ENCODE measurements at regions not wholly inside any gene's neighbourhood (a gene's known extent, or its start where the extent isn't known, plus 50 kb on each side); places are given as distances from the start of the nearest gene placed in this dataset.

- ATAC-seq (no peak), DNase-seq (no peak)
- Mint-ChIP-seq H3K27me3 (no peaks in the 10 kb centered on the region), H3K4me1 (no peaks in the 10 kb centered on the region), H3K4me3 (no peak overlapping the region), H3K27ac (no peak overlapping the region), H3K36me3 (ENCODE audit: low read depth) (no peaks in the 10 kb centered on the region)
- no peaks in the 10 kb centered on the region for H3K9me3 ChIP-seq (ENCODE audit: control insufficient read depth, low read length, poor library complexity, severe bottlenecking)
Measured at GRCh38 chr4:44845993-44846392, 119.6 kb upstream of the GNPDA2 start.

GRCh38 chr4:44845309-44845708 is 119.0 kb upstream of the GNPDA2 start:
- DNase-seq (no peak), ATAC-seq (no peak)
- Mint-ChIP-seq H3K4me1 (no peaks in the 10 kb centered on the region), H3K4me3 (no peak overlapping the region), H3K36me3 (ENCODE audit: low read depth) (no peaks in the 10 kb centered on the region), H3K27me3 (no peaks in the 10 kb centered on the region), H3K27ac (no peak overlapping the region)
- H3K9me3 ChIP-seq (ENCODE audit: control insufficient read depth, low read length, poor library complexity, severe bottlenecking): no peaks in the 10 kb centered on the region

- Mint-ChIP-seq H3K4me1 (peaks cover 3% of the 10 kb centered on the region), H3K36me3 (ENCODE audit: low read depth) (no peaks in the 10 kb centered on the region), H3K27me3 (no peaks in the 10 kb centered on the region), H3K4me3 (no peak overlapping the region), H3K27ac (no peak overlapping the region)
- ATAC-seq (no peak), DNase-seq (no peak)
- no peaks in the 10 kb centered on the region for H3K9me3 ChIP-seq (ENCODE audit: control insufficient read depth, low read length, poor library complexity, severe bottlenecking)
Measured at GRCh38 chr4:44842531-44842930, 116.2 kb upstream of the GNPDA2 start.

- H3K4me3 Mint-ChIP-seq: no peak overlapping the region
- no peaks in the 10 kb centered on the region for H3K36me3 Mint-ChIP-seq (ENCODE audit: low read depth)
- H3K27ac Mint-ChIP-seq: no peak overlapping the region
- no peak for DNase-seq
- no peaks in the 10 kb centered on the region for H3K9me3 ChIP-seq (ENCODE audit: control insufficient read depth, low read length, poor library complexity, severe bottlenecking)
- peaks cover 7% of the 10 kb centered on the region for H3K27me3 Mint-ChIP-seq
- no peaks in the 10 kb centered on the region for H3K4me1 Mint-ChIP-seq
- ATAC-seq: no peak
Measured at GRCh38 chr4:44817930-44818329, 91.6 kb upstream of the GNPDA2 start.

GRCh38 chr4:44806071-44806470 is 79.7 kb upstream of the GNPDA2 start:
- Mint-ChIP-seq H3K4me1 (peaks cover 3% of the 10 kb centered on the region), H3K27me3 (no peaks in the 10 kb centered on the region), H3K36me3 (ENCODE audit: low read depth) (no peaks in the 10 kb centered on the region), H3K4me3 (peak overlapping the region; percentile 41), H3K27ac (no peak overlapping the region)
- DNase-seq (no peak), ATAC-seq (no peak)
- H3K9me3 ChIP-seq (ENCODE audit: control insufficient read depth, low read length, poor library complexity, severe bottlenecking): no peaks in the 10 kb centered on the region

- no peak for DNase-seq
- ATAC-seq: no peak
- Mint-ChIP-seq H3K36me3 (ENCODE audit: low read depth) (no peaks in the 10 kb centered on the region), H3K27me3 (no peaks in the 10 kb centered on the region), H3K4me1 (peaks cover 3% of the 10 kb centered on the region), H3K27ac (no peak overlapping the region), H3K4me3 (no peak overlapping the region)
- no peaks in the 10 kb centered on the region for H3K9me3 ChIP-seq (ENCODE audit: control insufficient read depth, low read length, poor library complexity, severe bottlenecking)
Measured at GRCh38 chr4:44804301-44804700, 77.9 kb upstream of the GNPDA2 start.

GRCh38 chr4:44801384-44801783 is 75.0 kb upstream of the GNPDA2 start:
- Mint-ChIP-seq H3K36me3 (ENCODE audit: low read depth) (no peaks in the 10 kb centered on the region), H3K27me3 (no peaks in the 10 kb centered on the region), H3K4me1 (no peaks in the 10 kb centered on the region), H3K4me3 (no peak overlapping the region), H3K27ac (no peak overlapping the region)
- no peaks in the 10 kb centered on the region for H3K9me3 ChIP-seq (ENCODE audit: control insufficient read depth, low read length, poor library complexity, severe bottlenecking)
- no peak for DNase-seq
- no peak for ATAC-seq

GRCh38 chr4:44791831-44792230 is 65.5 kb upstream of the GNPDA2 start:
- H3K4me3 Mint-ChIP-seq: no peak overlapping the region
- ATAC-seq: no peak

GRCh38 chr4:44777115-44777514 is 50.8 kb upstream of the GNPDA2 start:
- H3K36me3 Mint-ChIP-seq (ENCODE audit: low read depth): no peaks in the 10 kb centered on the region
- H3K4me3 Mint-ChIP-seq: no peak overlapping the region
- no peak overlapping the region for H3K27ac Mint-ChIP-seq
- no peak for ATAC-seq
- no peaks in the 10 kb centered on the region for H3K9me3 ChIP-seq (ENCODE audit: control insufficient read depth, low read length, poor library complexity, severe bottlenecking)
- H3K27me3 Mint-ChIP-seq: peaks cover 5% of the 10 kb centered on the region
- H3K4me1 Mint-ChIP-seq: no peaks in the 10 kb centered on the region
- no peak for DNase-seq

More at GRCh38 chr4:44791831-44792230, 65.5 kb upstream of the GNPDA2 start:
- Mint-ChIP-seq H3K36me3 (ENCODE audit: low read depth) (no peaks in the 10 kb centered on the region), H3K27ac (no peak overlapping the region), H3K4me1 (no peaks in the 10 kb centered on the region), H3K27me3 (no peaks in the 10 kb centered on the region)
- H3K9me3 ChIP-seq (ENCODE audit: control insufficient read depth, low read length, poor library complexity, severe bottlenecking): no peaks in the 10 kb centered on the region
- DNase-seq: no peak

Data from T-helper 17 cell (primary cell).